ENCODE measurements at regions not wholly inside any gene's neighbourhood (a gene's known extent, or its start where the extent isn't known, plus 50 kb on each side); places are given as distances from the start of the nearest gene placed in this dataset.

GRCh38 chr2:12361506-12361905 lies 355.2 kb upstream of the TRIB2 start:
- H3K4me3 ChIP-seq (ENCODE audit: low read depth, poor library complexity, severe bottlenecking): no peak overlapping the region
- intact Hi-C loops (cut with DNase I; ENCODE audit: low total_unique reads): no loop called here
- TF ChIP-seq POLR2A (IDR thresholded peaks at IDR 0.05): no peak
- TF ChIP-seq, protein P1, sequence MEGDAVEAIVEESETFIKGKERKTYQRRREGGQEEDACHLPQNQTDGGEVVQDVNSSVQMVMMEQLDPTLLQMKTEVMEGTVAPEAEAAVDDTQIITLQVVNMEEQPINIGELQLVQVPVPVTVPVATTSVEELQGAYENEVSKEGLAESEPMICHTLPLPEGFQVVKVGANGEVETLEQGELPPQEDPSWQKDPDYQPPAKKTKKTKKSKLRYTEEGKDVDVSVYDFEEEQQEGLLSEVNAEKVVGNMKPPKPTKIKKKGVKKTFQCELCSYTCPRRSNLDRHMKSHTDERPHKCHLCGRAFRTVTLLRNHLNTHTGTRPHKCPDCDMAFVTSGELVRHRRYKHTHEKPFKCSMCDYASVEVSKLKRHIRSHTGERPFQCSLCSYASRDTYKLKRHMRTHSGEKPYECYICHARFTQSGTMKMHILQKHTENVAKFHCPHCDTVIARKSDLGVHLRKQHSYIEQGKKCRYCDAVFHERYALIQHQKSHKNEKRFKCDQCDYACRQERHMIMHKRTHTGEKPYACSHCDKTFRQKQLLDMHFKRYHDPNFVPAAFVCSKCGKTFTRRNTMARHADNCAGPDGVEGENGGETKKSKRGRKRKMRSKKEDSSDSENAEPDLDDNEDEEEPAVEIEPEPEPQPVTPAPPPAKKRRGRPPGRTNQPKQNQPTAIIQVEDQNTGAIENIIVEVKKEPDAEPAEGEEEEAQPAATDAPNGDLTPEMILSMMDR (IDR thresholded peaks at IDR 0.05): no peak
- DNase-seq (ENCODE audit: low spot score in 2 of 2): no peak
- 74 to 77% methylated on average over 4 of the region's 4 CpGs for WGBS, 2 donors

- DNase-seq (ENCODE audit: low spot score in 2 of 2): no peak
- WGBS, 2 donors: 79 to 83% methylated on average over 3 of the region's 3 CpGs
- no peak for TF ChIP-seq POLR2A (IDR thresholded peaks at IDR 0.05)
- TF ChIP-seq, protein P1 (IDR thresholded peaks at IDR 0.05): no peak
- H3K4me3 ChIP-seq (ENCODE audit: low read depth, poor library complexity, severe bottlenecking): no peak overlapping the region
- intact Hi-C loops (cut with DNase I; ENCODE audit: low total_unique reads): no loop called here
Measured at GRCh38 chr2:12363138-12363537, 353.6 kb upstream of the TRIB2 start.

- H3K4me3 ChIP-seq (ENCODE audit: low read depth, poor library complexity, severe bottlenecking): no peak overlapping the region
- intact Hi-C loops (cut with DNase I; ENCODE audit: low total_unique reads): no loop called here
- no peak for DNase-seq (ENCODE audit: low spot score in 2 of 2)
- WGBS, 2 donors: 43 to 46% methylated on average over 1 of the region's 1 CpG
- no peak for TF ChIP-seq POLR2A (IDR thresholded peaks at IDR 0.05)
- TF ChIP-seq, protein P1 (IDR thresholded peaks at IDR 0.05): no peak
Measured at GRCh38 chr2:12363569-12363968, 353.2 kb upstream of the TRIB2 start.

- no peak for TF ChIP-seq POLR2A (IDR thresholded peaks at IDR 0.05)
- TF ChIP-seq, protein P1 (IDR thresholded peaks at IDR 0.05): no peak
- WGBS, 2 donors: 94 to 95% methylated on average over 3 of the region's 3 CpGs
- intact Hi-C loops (cut with DNase I; ENCODE audit: low total_unique reads): no loop called here
- H3K4me3 ChIP-seq (ENCODE audit: low read depth, poor library complexity, severe bottlenecking): no peak overlapping the region
- DNase-seq (ENCODE audit: low spot score in 2 of 2): no peak
Measured at GRCh38 chr2:12369566-12369965, 347.2 kb upstream of the TRIB2 start.

DNA sequence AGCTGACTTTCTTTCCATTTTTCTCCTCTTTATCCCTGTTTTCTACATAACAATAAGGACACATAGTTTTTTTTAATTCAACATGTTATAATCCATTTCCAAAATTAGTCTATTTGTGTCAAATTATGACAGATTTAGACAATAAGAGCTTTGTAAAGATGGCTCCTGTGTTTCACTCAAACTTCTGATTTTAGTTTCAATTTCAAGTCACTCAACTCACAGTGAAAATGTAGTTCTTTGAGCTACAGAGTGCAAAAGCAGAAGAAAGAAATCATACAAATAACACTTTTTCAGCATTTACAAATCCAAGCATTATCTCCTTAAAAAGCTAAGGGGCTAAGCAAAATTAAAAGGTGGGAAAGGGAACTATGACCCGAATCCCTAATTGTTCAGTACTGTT lies 340.7 kb upstream of the TRIB2 start:
- TF ChIP-seq, protein P1 (IDR thresholded peaks at IDR 0.05): no peak
- no peak for TF ChIP-seq POLR2A (IDR thresholded peaks at IDR 0.05)
- no peak for DNase-seq (ENCODE audit: low spot score in 2 of 2)
- intact Hi-C loops (cut with DNase I; ENCODE audit: low total_unique reads): no loop called here
- no peak overlapping the region for H3K4me3 ChIP-seq (ENCODE audit: low read depth, poor library complexity, severe bottlenecking)
- 87 to 100% methylated on average over 1 of the region's 1 CpG for WGBS, 2 donors

GRCh38 chr2:12379143-12379542 lies 337.6 kb upstream of the TRIB2 start:
- TF ChIP-seq POLR2A (IDR thresholded peaks at IDR 0.05): no peak
- TF ChIP-seq, protein P1 (IDR thresholded peaks at IDR 0.05): no peak
- 79 to 97% methylated on average over 1 of the region's 1 CpG for WGBS, 2 donors
- no peak overlapping the region for H3K4me3 ChIP-seq (ENCODE audit: low read depth, poor library complexity, severe bottlenecking)
- DNase-seq (ENCODE audit: low spot score in 2 of 2): no peak
- intact Hi-C loops (cut with DNase I; ENCODE audit: low total_unique reads): no loop called here
